HS-5 (cell line): ENCODE measurements at regions not wholly inside any gene's neighbourhood (a gene's known extent, or its start where the extent isn't known, plus 50 kb on each side); places are given as distances from the start of the nearest gene placed in this dataset.
A peak's percentile ranks its signal among the peaks of the same experiment; 100 is the strongest.

Experiments used
- DNase-seq: peaks from one replicate; pipeline ENCODE4 v3.0.0-alpha.2; 2012; ENCODE audit warnings: low read depth

- DNase-seq = no peak
Measured at GRCh38 chr3:127458696-127459604, 131.6 kb downstream of the TPRA1 start.

- no peak for DNase-seq
Measured at GRCh38 chr3:127457546-127458145, 132.9 kb downstream of the TPRA1 start.

DNA sequence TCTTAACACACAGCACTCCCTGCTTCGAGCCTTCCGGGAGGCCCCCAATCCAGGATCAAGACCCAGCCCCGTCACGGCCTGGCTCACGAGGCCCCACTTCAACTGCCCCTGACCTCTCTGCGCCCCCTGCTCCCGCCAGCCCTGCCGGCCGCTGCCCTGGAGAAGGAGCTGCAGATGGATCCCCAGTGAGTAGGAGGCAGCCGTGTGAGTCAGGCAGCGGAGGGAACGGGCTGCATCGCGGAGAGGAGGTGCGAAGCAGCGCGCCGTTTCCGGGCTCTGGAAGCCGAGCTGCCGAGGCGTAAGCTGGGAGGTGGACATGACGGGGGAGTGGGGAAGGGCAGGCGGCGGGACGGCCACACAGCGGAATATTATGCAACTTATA is 133.4 kb downstream of the TPRA1 start:
- peak; percentile 15 for DNase-seq

- DNase-seq = peak; percentile 43
Measured at GRCh38 chr3:127456471-127457093, 134.0 kb downstream of the TPRA1 start.

DNA sequence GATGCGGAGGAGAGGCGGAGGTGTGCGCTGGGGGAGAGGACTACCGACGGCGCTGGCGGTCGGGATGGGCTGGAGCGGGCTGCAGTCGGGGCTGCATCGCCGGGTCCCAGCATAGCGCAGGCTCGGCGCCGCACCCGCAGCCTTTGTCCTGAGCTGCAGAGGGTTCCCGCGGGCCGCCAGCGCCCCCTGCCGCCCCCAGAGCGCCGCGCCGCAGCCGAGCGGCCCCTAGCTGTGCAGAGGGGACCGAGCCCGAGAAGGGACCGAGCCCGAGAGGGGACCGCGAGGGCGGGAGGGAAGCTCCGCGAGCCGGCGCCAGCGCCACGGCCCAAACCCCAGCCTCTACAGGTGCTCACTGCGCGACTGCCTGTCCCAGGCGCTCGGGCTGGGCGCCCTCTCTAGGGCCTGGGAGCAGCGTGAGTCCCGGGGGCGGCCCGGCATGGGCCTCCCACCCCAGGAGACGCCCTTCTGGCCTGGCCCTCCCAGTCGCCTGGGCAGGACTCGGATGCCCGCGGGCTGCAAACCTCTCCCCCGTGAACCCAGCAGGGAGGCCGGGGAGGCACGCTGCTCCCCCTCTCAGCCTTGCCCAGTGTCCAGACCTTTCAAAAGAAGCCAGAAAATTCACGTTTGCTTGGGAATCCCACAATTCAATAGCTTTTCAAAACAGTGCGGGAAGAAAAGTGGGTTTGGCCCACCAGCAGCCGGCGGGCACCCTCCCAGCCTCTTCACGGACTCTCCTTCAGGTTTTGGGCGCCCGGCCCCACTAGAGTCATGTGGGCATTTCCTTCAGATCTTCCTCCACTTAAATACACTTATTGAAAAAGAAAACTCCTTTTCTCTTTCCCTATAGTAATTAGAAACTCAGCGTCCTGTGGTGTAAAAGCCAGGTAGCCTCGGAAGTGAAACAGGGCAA is 134.7 kb downstream of the TPRA1 start:
- DNase-seq = peak; percentile 23

DNA sequence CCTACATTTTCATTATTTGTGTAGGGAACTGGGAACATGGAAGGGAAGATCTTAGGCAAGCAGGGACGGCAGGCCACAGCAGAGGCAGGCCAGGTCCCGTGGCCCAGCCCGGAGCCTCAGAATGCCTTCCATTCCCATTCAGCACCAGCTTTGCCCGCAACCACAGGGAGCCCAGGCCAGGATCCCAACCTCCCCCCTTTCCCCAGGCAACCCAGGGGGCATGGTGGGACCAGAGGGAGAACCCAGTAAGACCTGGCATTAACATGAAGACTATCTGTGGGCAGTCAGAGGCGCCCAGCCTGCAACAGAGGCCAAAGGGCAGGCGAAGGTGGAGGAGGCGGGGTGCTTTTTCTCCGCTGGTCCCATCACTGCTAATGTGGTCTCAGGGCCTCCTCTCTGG is 135.6 kb downstream of the TPRA1 start:
- no peak for DNase-seq

GRCh38 chr3:127454051-127454450 is 136.5 kb downstream of the TPRA1 start:
- DNase-seq = no peak

DNA sequence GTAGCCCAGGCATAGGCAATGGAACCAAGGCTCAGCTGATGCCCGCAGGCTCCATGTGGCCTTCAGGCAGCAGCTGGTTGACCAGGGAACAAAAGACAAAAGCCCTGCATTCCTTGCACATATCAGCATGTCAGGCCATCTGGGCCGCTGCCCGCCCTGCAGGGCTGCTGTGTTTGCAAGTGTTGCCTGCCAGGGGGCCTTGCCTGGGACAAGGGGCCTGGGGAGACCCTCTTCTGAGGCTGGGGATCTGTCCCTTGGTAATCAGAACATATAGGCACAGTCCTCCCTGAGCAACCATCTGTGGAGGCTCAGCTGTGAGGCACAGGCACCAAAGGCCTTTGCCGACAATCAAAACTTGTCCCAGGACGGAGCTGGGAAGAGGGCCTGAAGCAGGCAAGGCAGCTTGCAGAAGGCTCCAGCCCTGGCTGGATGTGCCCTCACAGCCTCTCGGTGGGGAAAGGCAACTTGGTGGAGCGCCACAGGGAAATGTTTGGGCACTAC is 138.2 kb downstream of the TPRA1 start:
- DNase-seq = no peak

- DNase-seq = no peak
Measured at GRCh38 chr3:127451321-127451720, 139.2 kb downstream of the TPRA1 start.

DNA sequence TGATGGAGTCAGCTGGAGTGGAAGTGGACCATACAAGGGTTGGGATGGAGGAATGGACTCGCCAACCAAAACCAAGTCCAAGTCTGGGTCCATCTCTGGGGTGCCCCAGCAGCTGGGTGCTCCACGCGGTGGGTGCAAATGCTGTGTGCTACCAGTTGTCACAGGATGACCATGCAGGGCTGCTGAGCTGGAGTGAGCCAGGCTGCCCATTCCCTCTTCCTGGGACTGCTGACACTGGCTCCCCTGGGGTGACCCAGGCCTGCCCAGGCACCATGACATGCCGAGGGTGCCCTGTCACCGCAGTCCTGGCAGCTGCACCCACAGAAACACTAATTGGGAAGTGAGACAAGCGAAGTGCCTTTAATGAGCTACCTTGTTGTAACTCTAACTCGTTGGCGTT is 140.2 kb downstream of the TPRA1 start:
- DNase-seq = no peak

DNA sequence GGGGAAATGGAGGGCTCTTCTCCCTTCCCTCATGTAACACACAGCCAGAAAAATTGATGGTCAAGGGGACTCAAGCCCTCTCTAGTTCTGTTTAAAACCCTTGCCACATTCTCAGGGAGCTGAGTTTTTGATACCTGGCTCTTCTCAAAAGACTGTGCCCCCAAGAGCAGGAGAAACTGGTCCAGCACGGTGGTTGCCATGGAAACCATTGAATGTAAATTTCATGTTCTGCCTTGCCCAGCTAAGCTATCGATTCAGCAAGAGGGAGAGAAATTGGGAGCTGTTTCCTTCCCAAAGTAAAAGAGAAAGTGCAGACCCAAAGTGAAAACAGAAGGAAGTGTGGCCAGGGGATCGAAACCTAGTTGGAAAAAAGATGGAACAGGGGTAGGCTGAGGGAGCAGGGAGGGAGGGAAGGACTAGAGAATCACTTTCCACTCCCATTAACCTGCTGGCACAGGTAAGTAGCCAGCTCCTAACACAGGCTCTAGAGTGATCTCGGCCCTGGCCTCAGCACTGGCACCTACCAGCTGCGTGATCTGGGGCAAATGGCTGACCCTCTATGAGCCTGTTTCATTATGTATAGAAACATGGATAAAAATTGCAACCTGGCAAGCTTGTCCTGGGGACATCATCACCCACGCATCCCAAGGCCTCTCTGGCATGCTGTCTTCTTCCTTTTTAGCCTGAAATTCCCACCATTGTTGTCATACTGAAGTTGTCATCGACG is 140.9 kb downstream of the TPRA1 start:
- DNase-seq = no peak

DNA sequence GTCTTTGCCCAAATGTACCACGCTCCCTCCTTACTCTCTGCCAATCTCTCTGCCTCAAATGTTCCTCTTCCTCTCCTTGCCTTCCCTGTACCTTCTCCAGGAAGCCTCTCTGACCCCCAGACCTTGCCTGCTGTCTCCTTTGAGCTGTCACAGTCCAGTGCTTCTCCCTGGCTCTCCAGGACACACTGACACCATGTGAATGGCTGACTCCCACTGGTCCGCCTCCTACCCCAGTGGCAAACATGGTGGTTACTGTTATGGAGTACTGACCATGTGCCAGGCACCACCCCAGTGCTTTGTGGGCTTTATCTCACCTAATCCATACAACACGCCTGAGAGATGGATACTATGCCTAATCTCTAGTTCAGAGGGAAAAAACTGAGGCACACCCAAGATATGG is 141.9 kb downstream of the TPRA1 start:
- no peak for DNase-seq

DNA sequence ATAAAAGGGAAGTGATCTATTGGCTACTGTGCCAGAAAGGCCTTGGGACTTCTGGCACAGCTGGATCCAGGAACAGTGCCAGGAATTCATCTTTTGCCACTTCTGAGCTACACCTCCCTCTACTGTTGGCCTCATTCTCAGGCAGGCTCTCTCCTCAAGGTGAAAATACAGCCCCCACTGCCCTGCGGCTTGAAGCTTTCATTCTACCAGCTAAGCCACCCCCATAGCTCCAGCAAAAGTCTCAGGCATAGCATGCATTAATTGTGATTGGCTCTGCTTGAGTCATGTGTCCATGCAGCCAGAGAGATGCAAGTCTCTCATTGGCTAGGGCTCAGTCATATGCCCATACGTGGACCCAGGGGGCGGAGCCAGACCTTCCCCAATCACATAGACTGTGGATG is 142.4 kb downstream of the TPRA1 start:
- DNase-seq = no peak

- no peak for DNase-seq
Measured at GRCh38 chr3:127446756-127447155, 143.8 kb downstream of the TPRA1 start.

- no peak for DNase-seq
Measured at GRCh38 chr3:127445581-127446343, 144.8 kb downstream of the TPRA1 start.

DNA sequence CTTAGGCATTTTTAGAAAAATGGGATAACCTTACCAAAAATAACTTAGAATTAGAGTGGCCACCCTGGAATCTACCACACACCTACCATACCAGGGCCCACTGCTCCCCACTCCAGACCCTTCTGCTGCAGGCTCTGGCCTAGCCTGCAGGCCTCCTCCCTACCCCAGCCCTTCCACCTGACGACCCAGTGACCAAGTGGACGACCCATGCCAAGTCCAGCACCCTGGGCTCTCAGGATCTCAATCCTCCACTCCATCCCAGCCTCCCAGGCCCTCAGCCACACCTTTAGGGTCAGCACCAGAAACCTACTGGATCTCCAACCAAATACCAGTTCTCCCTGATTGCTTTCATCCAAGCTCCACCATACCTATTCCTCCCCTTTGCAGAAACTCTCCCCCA is 145.8 kb downstream of the TPRA1 start:
- DNase-seq = no peak

DNA sequence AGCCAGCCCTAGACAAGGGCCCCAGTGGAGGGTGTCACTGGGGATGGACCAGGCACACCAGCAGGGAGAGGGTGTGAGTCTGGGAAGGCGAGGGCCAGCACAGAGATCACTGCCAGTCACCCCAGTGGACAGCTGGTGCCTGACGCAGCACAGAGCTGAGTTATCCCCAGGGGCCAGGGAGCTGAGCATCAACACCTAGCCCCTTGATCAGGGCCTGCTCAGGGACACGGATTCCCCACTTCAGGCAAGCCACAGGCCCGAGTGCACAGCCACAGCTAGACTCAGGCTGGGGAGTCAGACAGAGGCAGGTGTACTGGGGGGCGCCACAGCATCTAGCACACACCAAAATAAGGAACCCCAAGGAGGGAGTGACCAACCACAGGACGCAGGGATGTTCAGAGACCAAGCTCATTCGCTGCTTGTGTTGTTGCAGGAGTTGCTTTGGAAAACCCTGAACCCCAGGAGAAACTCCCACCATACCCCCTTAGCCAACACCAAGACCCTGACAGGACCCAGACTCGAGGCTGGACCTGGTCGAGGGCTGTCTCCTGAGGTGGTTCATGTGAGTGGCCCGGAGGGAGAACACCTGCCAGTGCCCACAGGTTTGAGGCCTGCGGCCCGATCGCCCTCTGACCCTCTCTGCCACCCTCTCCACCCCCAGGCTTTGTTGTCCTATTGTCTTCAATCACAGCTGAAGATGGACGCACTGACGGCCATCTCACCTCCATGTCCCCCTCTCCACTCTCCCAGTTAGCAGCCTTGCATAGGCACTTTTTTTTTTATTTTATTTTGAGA is 146.8 kb downstream of the TPRA1 start:
- DNase-seq = no peak

- DNase-seq = no peak
Measured at GRCh38 chr3:127442506-127442905, 148.0 kb downstream of the TPRA1 start.

DNA sequence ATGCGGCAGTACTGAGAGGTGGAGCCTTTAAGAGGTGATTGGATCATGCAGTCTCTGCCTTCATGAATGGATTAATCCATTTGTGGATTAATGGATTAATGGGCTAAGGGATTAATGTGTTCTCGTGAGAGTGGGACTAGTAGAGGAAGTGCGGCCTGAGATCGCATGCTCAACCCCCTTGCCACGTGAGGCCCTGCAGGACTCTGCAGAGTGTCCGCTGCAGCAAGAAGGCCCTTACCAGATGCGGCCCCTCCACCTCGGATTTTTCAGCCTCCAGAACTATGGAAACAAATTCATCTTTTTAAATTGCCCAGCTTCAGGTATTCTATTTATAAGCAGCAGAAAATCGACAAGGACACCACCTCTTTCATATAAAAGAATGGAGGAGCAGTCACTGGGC is 148.8 kb downstream of the TPRA1 start:
- no peak for DNase-seq

DNA sequence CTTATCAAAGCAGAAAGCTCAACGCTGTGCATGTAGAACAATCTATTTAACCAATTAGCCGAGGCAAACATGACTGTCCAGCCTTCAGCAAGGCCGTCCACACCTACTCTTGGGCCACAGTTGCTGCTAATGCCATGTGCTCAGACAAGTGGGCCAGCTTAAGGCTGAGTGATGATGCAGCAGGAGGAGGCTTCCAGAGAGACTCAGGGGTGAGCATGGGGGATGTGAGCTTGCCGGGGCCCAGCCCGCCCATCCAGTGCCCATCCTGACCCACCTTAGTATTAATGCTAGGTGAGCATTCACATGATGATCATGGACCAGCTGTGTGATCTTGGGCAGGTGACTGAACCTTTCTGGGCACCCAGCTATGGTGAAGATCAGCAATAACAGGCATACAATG is 150.1 kb downstream of the TPRA1 start:
- no peak for DNase-seq
